Activated T-cell treated with anti-CD3 and anti-CD28 coated beads, Interleukin-2, amount 50 U/mL, for 48 hours (primary cell): ENCODE measurements at regions not wholly inside any gene's neighbourhood (a gene's known extent, or its start where the extent isn't known, plus 50 kb on each side); places are given as distances from the start of the nearest gene placed in this dataset.

Experiments
- DNase-seq, 2 experiments: peaks; one replicate each; pipeline ENCODE4 v3.0.0-alpha.2; 2020

GRCh38 chr21:33157303-33157702 lies 72.4 kb upstream of the IFNAR2 start:
- DNase-seq: no peak

- DNase-seq: no peak
Measured at GRCh38 chr21:33158654-33159053, 71.1 kb upstream of the IFNAR2 start.

- DNase-seq: no peak
Measured at GRCh38 chr21:33162436-33162951, 67.2 kb upstream of the IFNAR2 start.

GRCh38 chr21:33168886-33169285 lies 60.9 kb upstream of the IFNAR2 start:
- no peak for DNase-seq

GRCh38 chr21:33169359-33169758 lies 60.4 kb upstream of the IFNAR2 start:
- no peak for DNase-seq

GRCh38 chr21:33171616-33172169 lies 58.0 kb upstream of the IFNAR2 start:
- no peak for DNase-seq

GRCh38 chr21:33174756-33175155 lies 55.0 kb upstream of the IFNAR2 start:
- no peak for DNase-seq
